B cell (primary cell): ENCODE measurements at regions not wholly inside any gene's neighbourhood (a gene's known extent, or its start where the extent isn't known, plus 50 kb on each side); places are given as distances from the start of the nearest gene placed in this dataset.

ENCODE experiments used
- ATAC-seq: fragments of 200-7000 bp; cut with Tn5 transposase; one replicate; pipeline ENCODE4 v1.10.0; 2021; ENCODE audit warnings: low read depth, mild to moderate bottlenecking, moderate number of reproducible peaks, moderate library complexity
- CTCF ChIA-PET: fragments of 350-600 bp; sonication (Branson Sonifier 250); formaldehyde crosslinking; loops from one replicate; lab custom pipeline; 2021; ENCODE audit warnings: antibody characterized with exemption, inconsistent platforms; lab: Charles Lee
- POLR2A ChIA-PET: fragments of 350-600 bp; sonication (Branson Sonifier 250); formaldehyde crosslinking; loops from one replicate; lab custom pipeline; 2021; ENCODE audit warnings: antibody characterized with exemption; lab: Charles Lee
- DNase-seq: peaks from one replicate; pipeline ENCODE4 v3.0.0; 2013
- H2AFZ ChIP-seq: 2 replicates; pipeline ENCODE4 v1.6.1; 2012; ENCODE audit warnings: mild to moderate bottlenecking, low read depth, low read length; ENCODE audit not compliant: insufficient read depth, poor library complexity, severe bottlenecking
- H3K27ac ChIP-seq, 2 donors: 1 replicate in 1 of 2; 2 replicates in 1 of 2; pipeline ENCODE4 v1.5.1; 2012 to 2013; ENCODE audit warnings: low read length in 2 of 2, mild to moderate bottlenecking in 2 of 2, moderate library complexity in 1 of 2
- H3K27me3 ChIP-seq, 4 experiments: fragments of 200-600 bp in 1 of 4; sonication (generic) in 1 of 4; replicated peaks in 1 of 4; 1 replicate in 2 of 4; 2 replicates in 2 of 4; pipeline versions ENCODE4 v1.6.1 to v1.7.0; 2013 to 2016; ENCODE audit warnings: low read length in 3 of 4, mild to moderate bottlenecking in 2 of 4, mixed read lengths in 1 of 4, moderate library complexity in 1 of 4; ENCODE audit not compliant: insufficient read depth in 4 of 4, control insufficient read depth in 3 of 4; ENCODE audit errors: control extremely low read depth in 1 of 4
- H3K36me3 ChIP-seq, 2 experiments: replicated peaks in 1 of 2; 1 replicate in 1 of 2; 2 replicates in 1 of 2; pipeline versions ENCODE4 v1.6.1 to v1.7.1; 2013; ENCODE audit warnings: low read length in 1 of 2; ENCODE audit not compliant: insufficient read depth in 2 of 2, control insufficient read depth in 1 of 2; ENCODE audit errors: control extremely low read depth in 1 of 2, extremely low read depth in 1 of 2
- H3K4me1 ChIP-seq, 2 donors: fragments of 200-600 bp in 1 of 2; sonication (generic) in 1 of 2; 1 replicate in 1 of 2; 2 replicates in 1 of 2; pipeline versions ENCODE4 v1.5.1 to v1.6.1; 2013 to 2017; ENCODE audit warnings: low read length in 2 of 2; ENCODE audit not compliant: control insufficient read depth in 2 of 2, insufficient read depth in 2 of 2
- H3K4me2 ChIP-seq: replicated peaks from 2 replicates; pipeline ENCODE3; 2012; ENCODE audit warnings: mild to moderate bottlenecking, low read depth, low read length; ENCODE audit not compliant: poor library complexity, severe bottlenecking
- H3K4me3 ChIP-seq, 5 experiments: fragments of 200-600 bp in 1 of 5; sonication (generic) in 1 of 5; 1 replicate in 3 of 5; 2 replicates in 2 of 5; pipeline versions ENCODE4 v1.5.1 to v1.7.0; 2011 to 2016; ENCODE audit warnings: low read length in 4 of 5, mild to moderate bottlenecking in 4 of 5, low read depth in 2 of 5, control low read depth in 1 of 5, moderate library complexity in 1 of 5; ENCODE audit not compliant: insufficient read depth in 1 of 5; ENCODE audit errors: control extremely low read depth in 1 of 5, extremely low read depth in 1 of 5
- H3K79me2 ChIP-seq: fragments of 200-600 bp; sonication (generic); one replicate; pipeline ENCODE4 v1.6.0; 2016; ENCODE audit warnings: low read length; ENCODE audit not compliant: control insufficient read depth, insufficient read depth
- H3K9ac ChIP-seq: fragments of 200-600 bp; sonication (generic); 2 replicates; pipeline ENCODE4 v1.6.1; 2017; ENCODE audit warnings: mild to moderate bottlenecking, low read length, moderate library complexity
- H3K9me3 ChIP-seq, 3 donors: one replicate each; pipeline versions ENCODE4 v1.6.1 to v1.7.1; 2013; ENCODE audit warnings: low read length in 2 of 3; ENCODE audit not compliant: control insufficient read depth in 2 of 3, insufficient read depth in 1 of 3; ENCODE audit errors: control extremely low read depth in 1 of 3
- H4K20me1 ChIP-seq: 2 replicates; pipeline ENCODE4 v1.6.0; 2012; ENCODE audit warnings: mild to moderate bottlenecking, low read length; ENCODE audit not compliant: insufficient read depth, control insufficient read depth, poor library complexity, severe bottlenecking
- H3K27ac Mint-ChIP-seq: one replicate; pipeline ENCODE4 v1.8.0; 2021; ENCODE audit warnings: mixed read lengths
- H3K27me3 Mint-ChIP-seq: one replicate; pipeline ENCODE4 v1.8.0; 2021; ENCODE audit warnings: mixed read lengths
- H3K4me1 Mint-ChIP-seq: one replicate; pipeline ENCODE4 v1.8.0; 2021; ENCODE audit warnings: mixed read lengths
- H3K4me3 Mint-ChIP-seq: one replicate; pipeline ENCODE4 v1.8.0; 2021; ENCODE audit warnings: mixed read lengths
- H3K9me3 Mint-ChIP-seq: one replicate; pipeline ENCODE4 v1.8.0; 2022; ENCODE audit warnings: mixed read lengths; ENCODE audit not compliant: insufficient read depth
- EZH2 ChIP-seq: IDR thresholded peaks from 2 replicates; pipeline ENCODE4 v1.6.1; 2012; ENCODE audit warnings: borderline replicate concordance, low read depth, mild to moderate bottlenecking, moderate library complexity, low read length; ENCODE audit not compliant: insufficient read depth, poor library complexity, severe bottlenecking
- WGBS: methylation state at CpG from one replicate; pipeline ENCODE4 v1.1.5; 2013; ENCODE audit warnings: missing lambda C conversion rate; ENCODE audit not compliant: insufficient coverage; 5-methylcytosine and 5-hydroxymethylcytosine counted together
- intact Hi-C: fragments of 100-400 bp; cut with micrococcal nuclease; formaldehyde crosslinking; loops from one replicate; pipeline ENCODE4 v1.10.0; 2022
- TF ChIP-seq, protein P1 (sequence below): fragments of 200-600 bp; IDR thresholded peaks from one replicate; pipeline ENCODE4 v1.8.0; 2022; ENCODE audit warnings: antibody characterized with exemption, mild to moderate bottlenecking

DNA sequence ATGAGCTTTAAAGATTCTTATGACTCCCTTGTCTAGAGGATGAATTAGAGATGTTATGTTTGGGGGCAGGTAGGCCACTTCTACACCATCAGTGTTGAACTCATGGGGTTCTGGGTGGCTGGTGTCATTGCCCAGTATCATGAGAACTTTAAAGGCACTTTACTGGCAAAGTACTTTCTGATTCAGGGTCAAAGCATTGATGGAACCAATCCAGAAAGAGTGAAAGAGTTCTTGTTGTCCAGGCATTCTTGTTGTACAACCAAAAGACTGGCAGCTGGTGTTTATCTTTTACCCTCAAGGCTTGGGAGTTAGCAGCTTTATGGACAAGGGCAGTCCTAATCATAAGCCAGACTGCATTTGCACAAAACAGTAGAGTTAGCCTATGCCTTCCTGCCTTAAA, 673.0 kb downstream of the USP25 start:
- Histone ChIP-seq H3K27ac (no peak overlapping the region), H3K36me3 (no peaks in the 10 kb centered on the region), H4K20me1 (no peaks in the 10 kb centered on the region), H3K9me3 (peaks cover 0 to 10% (median 0%) of the 10 kb centered on the region in 3 donors), H3K4me3 (no peak overlapping the region), H3K4me2 (no peak overlapping the region), H3K9ac (no peak overlapping the region), H3K27me3 (no peaks in the 10 kb centered on the region), H3K4me1 (no peaks in the 10 kb centered on the region), H2AFZ (no peak overlapping the region), H3K79me2 (no peaks in the 10 kb centered on the region)
- no peak for ATAC-seq
- intact Hi-C loops, result no loop called here
- Mint-ChIP-seq H3K27me3 (no peaks in the 10 kb centered on the region), H3K27ac (no peak overlapping the region), H3K4me3 (no peak overlapping the region), H3K4me1 (no peaks in the 10 kb centered on the region), H3K9me3 (peaks cover 2% of the 10 kb centered on the region)
- CTCF ChIA-PET, result no interaction called here
- DNase-seq, result no peak
- POLR2A ChIA-PET, result no interaction called here
- TF ChIP-seq EZH2, result no peak
- TF ChIP-seq, protein P1, sequence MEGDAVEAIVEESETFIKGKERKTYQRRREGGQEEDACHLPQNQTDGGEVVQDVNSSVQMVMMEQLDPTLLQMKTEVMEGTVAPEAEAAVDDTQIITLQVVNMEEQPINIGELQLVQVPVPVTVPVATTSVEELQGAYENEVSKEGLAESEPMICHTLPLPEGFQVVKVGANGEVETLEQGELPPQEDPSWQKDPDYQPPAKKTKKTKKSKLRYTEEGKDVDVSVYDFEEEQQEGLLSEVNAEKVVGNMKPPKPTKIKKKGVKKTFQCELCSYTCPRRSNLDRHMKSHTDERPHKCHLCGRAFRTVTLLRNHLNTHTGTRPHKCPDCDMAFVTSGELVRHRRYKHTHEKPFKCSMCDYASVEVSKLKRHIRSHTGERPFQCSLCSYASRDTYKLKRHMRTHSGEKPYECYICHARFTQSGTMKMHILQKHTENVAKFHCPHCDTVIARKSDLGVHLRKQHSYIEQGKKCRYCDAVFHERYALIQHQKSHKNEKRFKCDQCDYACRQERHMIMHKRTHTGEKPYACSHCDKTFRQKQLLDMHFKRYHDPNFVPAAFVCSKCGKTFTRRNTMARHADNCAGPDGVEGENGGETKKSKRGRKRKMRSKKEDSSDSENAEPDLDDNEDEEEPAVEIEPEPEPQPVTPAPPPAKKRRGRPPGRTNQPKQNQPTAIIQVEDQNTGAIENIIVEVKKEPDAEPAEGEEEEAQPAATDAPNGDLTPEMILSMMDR, result no peak

DNA sequence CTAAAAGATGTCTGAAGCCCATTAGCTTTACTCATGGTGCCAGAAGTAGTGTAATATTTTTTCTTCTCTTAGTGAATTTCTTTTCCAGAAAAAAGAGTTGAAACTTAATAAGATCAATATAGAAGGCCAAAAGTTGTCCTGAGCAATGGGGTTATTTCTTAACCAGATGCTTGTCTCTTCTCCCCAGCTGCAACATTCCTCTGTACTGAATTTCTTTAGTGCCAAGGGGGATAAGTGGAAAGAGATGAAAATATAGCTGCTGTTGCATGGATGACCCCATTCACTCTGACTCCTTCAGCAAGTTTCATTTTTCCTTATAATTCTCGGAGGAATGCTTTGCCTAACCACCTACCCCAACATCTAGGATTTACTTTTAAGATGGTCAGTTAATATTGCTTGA, 675.0 kb downstream of the USP25 start:
- peaks cover 0 to 10% (median 0%) of the 10 kb centered on the region in 3 donors for H3K9me3 ChIP-seq
- H3K27me3 Mint-ChIP-seq, result no peaks in the 10 kb centered on the region
- H3K9me3 Mint-ChIP-seq, result peaks cover 2% of the 10 kb centered on the region
- ChIA-PET POLR2A (no interaction called here), CTCF (no interaction called here)
- TF ChIP-seq EZH2, result no peak
- TF ChIP-seq, protein P1, result no peak
- no peaks in the 10 kb centered on the region for H3K79me2 ChIP-seq
- no peaks in the 10 kb centered on the region for H3K36me3 ChIP-seq
- H3K27me3 ChIP-seq, result no peaks in the 10 kb centered on the region
- H2AFZ ChIP-seq, result no peak overlapping the region
- H3K4me1 Mint-ChIP-seq, result no peaks in the 10 kb centered on the region
- H3K27ac ChIP-seq, result no peak overlapping the region
- DNase-seq, result no peak
- H3K4me3 ChIP-seq, result no peak overlapping the region
- no peak overlapping the region for H3K4me2 ChIP-seq
- ATAC-seq, result no peak
- no peaks in the 10 kb centered on the region for H4K20me1 ChIP-seq
- no CpG with 5 or more reads among the region's 1 CpG for WGBS
- no peaks in the 10 kb centered on the region for H3K4me1 ChIP-seq
- intact Hi-C loops, result no loop called here
- no peak overlapping the region for H3K9ac ChIP-seq
- no peak overlapping the region for H3K4me3 Mint-ChIP-seq
- no peak overlapping the region for H3K27ac Mint-ChIP-seq
